ENCODE measurements at regions not wholly inside any gene's neighbourhood (a gene's known extent, or its start where the extent isn't known, plus 50 kb on each side); places are given as distances from the start of the nearest gene placed in this dataset.

GRCh38 chr10:117075064-117075463 is 63.0 kb downstream of the VAX1 start:
- TF ChIP-seq CTCF (conservative IDR thresholded peaks at IDR 0.05 in 1 of 2, IDR thresholded peaks at IDR 0.05 in 1 of 2; ENCODE audit: low read depth in 1 of 2, low read length in 2 of 2) (no peak), EZH2 (IDR thresholded peaks at IDR 0.05; ENCODE audit: low read length, missing control alignments) (no peak)
